Thyroid gland (tissue), 4 donors: ENCODE measurements at regions not wholly inside any gene's neighbourhood (a gene's known extent, or its start where the extent isn't known, plus 50 kb on each side); places are given as distances from the start of the nearest gene placed in this dataset.

Source experiments
- CTCF ChIP-seq, 6 experiments: fragments of 200-600 bp in 3 of 6; fragments of 450-650 bp in 3 of 6; sonication (generic) in 3 of 6; IDR thresholded peaks; one replicate each; pipeline ENCODE4 v1.5.1; 2016 to 2019; ENCODE audit warnings: antibody characterized with exemption in 6 of 6, mild to moderate bottlenecking in 2 of 6, inconsistent platforms in 1 of 6, moderate library complexity in 1 of 6
- POLR2A ChIP-seq, 2 donors: fragments of 450-650 bp; IDR thresholded peaks; one replicate each; pipeline ENCODE4 v1.6.1; 2017; ENCODE audit warnings: antibody characterized with exemption in 2 of 2, mild to moderate bottlenecking in 2 of 2, moderate library complexity in 1 of 2

GRCh38 chr2:78568782-78569373 is 456.6 kb upstream of the REG3G start:
- TF ChIP-seq CTCF (IDR thresholded peaks at IDR 0.05) (no peak), POLR2A (IDR thresholded peaks at IDR 0.05) (no peak)
